ENCODE measurements at regions not wholly inside any gene's neighbourhood (a gene's known extent, or its start where the extent isn't known, plus 50 kb on each side); places are given as distances from the start of the nearest gene placed in this dataset.
A peak's percentile ranks its signal among the peaks of the same experiment; 100 is the strongest.

GRCh38 chr12:46950094-46950493 is 124.3 kb upstream of the SLC38A4 start:
- peak; percentile 48 for DNase-seq (ENCODE audit: low read depth)
- TF ChIP-seq, protein P1, sequence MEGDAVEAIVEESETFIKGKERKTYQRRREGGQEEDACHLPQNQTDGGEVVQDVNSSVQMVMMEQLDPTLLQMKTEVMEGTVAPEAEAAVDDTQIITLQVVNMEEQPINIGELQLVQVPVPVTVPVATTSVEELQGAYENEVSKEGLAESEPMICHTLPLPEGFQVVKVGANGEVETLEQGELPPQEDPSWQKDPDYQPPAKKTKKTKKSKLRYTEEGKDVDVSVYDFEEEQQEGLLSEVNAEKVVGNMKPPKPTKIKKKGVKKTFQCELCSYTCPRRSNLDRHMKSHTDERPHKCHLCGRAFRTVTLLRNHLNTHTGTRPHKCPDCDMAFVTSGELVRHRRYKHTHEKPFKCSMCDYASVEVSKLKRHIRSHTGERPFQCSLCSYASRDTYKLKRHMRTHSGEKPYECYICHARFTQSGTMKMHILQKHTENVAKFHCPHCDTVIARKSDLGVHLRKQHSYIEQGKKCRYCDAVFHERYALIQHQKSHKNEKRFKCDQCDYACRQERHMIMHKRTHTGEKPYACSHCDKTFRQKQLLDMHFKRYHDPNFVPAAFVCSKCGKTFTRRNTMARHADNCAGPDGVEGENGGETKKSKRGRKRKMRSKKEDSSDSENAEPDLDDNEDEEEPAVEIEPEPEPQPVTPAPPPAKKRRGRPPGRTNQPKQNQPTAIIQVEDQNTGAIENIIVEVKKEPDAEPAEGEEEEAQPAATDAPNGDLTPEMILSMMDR (IDR thresholded peaks at IDR 0.05; ENCODE audit: insufficient read depth, low read depth, low read length, missing control alignments) = no peak
- no peak overlapping the region for H3K4me3 ChIP-seq (ENCODE audit: low read length)

DNA sequence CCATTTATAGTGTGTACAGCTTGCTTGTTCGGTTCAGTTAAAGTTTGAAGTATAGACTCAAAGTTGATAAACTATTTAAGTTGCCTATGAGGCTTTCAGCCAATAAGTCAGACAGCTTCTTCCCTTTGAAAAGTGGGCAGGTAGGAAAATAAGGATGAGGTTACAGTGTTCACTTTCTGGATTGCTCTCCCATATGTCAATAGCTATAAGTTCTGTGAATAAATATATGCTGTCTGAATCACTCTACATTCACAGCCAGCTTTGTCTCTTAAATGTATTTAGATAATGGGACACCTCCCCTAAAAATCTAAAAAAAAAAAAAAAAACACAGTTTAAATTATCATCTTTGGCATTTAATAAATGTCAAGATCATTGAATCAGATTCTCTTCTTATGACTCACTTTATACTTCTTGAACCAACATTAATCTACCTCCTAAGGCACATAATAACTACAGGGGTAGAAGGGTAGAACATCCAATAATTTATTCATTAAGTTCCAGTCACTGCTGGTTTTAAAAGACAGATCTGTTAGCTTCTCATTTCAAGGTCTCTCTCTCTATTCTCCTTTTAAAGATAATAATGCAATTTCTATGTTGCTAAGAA is 126.4 kb upstream of the PCED1B start:
- TF ChIP-seq, protein P1 (IDR thresholded peaks at IDR 0.05; ENCODE audit: insufficient read depth, low read depth, low read length, missing control alignments) = no peak
- no peak overlapping the region for H3K4me3 ChIP-seq (ENCODE audit: low read length)
- DNase-seq (ENCODE audit: low read depth) = no peak

GRCh38 chr12:46956451-46957035 is 122.9 kb upstream of the PCED1B start:
- TF ChIP-seq, protein P1 (IDR thresholded peaks at IDR 0.05; ENCODE audit: insufficient read depth, low read depth, low read length, missing control alignments) = no peak
- no peak for DNase-seq (ENCODE audit: low read depth)
- no peak overlapping the region for H3K4me3 ChIP-seq (ENCODE audit: low read length)

DNA sequence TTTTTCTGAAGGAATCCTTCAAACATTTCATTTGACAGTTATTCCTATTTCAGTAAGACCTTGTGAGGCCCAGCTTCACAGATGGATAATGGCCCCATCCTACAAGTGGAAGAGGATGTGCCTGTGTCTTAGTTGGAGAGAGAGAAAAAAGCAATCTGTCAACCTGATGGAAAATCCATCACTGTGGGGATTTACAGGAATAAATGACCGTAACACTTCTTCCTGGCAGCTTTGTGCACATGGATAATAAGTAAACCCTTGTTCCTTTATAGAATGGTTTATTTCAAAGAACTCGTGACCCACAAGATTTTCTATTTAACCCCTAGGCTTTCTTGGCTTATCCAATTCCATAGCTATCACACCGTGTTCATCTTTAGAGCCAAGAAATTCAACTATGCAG is 121.4 kb upstream of the PCED1B start:
- H3K4me3 ChIP-seq (ENCODE audit: low read length) = no peak overlapping the region
- DNase-seq (ENCODE audit: low read depth) = no peak
- TF ChIP-seq, protein P1 (IDR thresholded peaks at IDR 0.05; ENCODE audit: insufficient read depth, low read depth, low read length, missing control alignments) = no peak

- no peak overlapping the region for H3K4me3 ChIP-seq (ENCODE audit: low read length)
- TF ChIP-seq, protein P1 (IDR thresholded peaks at IDR 0.05; ENCODE audit: insufficient read depth, low read depth, low read length, missing control alignments) = no peak
- DNase-seq (ENCODE audit: low read depth) = no peak
Observed at GRCh38 chr12:46958599-46959290, 120.7 kb upstream of the PCED1B start.

DNA sequence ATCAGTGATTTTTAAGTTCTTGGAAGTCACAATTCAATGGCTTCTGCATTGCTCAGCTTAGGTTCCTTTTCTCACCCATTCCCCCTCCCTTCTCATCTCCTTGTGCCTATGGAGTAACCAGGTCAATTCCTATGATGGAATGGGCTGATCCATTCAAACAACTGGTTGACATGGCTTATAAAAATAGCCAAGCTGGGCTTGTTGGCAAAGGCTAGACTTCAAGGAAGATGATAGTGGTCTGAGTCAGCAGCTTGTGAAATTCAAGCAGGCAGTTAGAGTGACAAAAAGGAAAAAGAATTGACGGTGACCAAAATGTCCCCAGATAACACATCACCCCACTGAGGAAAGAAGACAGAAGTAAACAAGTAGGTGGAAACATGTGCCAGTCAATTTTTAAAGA is 119.9 kb upstream of the PCED1B start:
- peak; percentile 92 for DNase-seq (ENCODE audit: low read depth)
- TF ChIP-seq, protein P1 (IDR thresholded peaks at IDR 0.05; ENCODE audit: insufficient read depth, low read depth, low read length, missing control alignments) = no peak
- no peak overlapping the region for H3K4me3 ChIP-seq (ENCODE audit: low read length)

Data from epithelial cell of esophagus (primary cell).